Lung (tissue), 11 donors: ENCODE measurements at regions not wholly inside any gene's neighbourhood (a gene's known extent, or its start where the extent isn't known, plus 50 kb on each side); places are given as distances from the start of the nearest gene placed in this dataset.

Experiments used
- ATAC-seq: fragments of 200-7000 bp; cut with Tn5 transposase; one replicate; pipeline ENCODE4 v1.9.1; 2020; ENCODE audit warnings: moderate number of reproducible peaks; ENCODE audit not compliant: insufficient read depth, low FRiP score
- DNase-seq, 3 donors: peaks; one replicate each; pipeline ENCODE4 v3.0.0-alpha.2; 2013 to 2017
- H3K27ac ChIP-seq, 2 donors: one replicate each; pipeline ENCODE4 v1.5.1; 2013; ENCODE audit warnings: mild to moderate bottlenecking in 2 of 2, moderate library complexity in 2 of 2, control low read depth in 1 of 2, inconsistent platforms in 1 of 2, low read depth in 1 of 2, low read length in 1 of 2
- H3K27me3 ChIP-seq, 3 donors: one replicate each; pipeline ENCODE4 v1.5.1; 2013; ENCODE audit warnings: low read length in 2 of 3; ENCODE audit not compliant: control insufficient read depth in 3 of 3, insufficient read depth in 3 of 3
- H3K36me3 ChIP-seq, 4 donors: one replicate each; pipeline ENCODE4 v1.5.1; 2013; ENCODE audit warnings: low read length in 4 of 4, mild to moderate bottlenecking in 1 of 4, moderate library complexity in 1 of 4; ENCODE audit not compliant: control insufficient read depth in 4 of 4, insufficient read depth in 4 of 4
- H3K4me1 ChIP-seq, 5 donors: one replicate each; pipeline ENCODE4 v1.5.1; 2013; ENCODE audit warnings: low read length in 5 of 5, mild to moderate bottlenecking in 2 of 5, moderate library complexity in 1 of 5; ENCODE audit not compliant: control insufficient read depth in 5 of 5, insufficient read depth in 5 of 5
- H3K4me3 ChIP-seq: one replicate; pipeline ENCODE4 v1.5.1; 2013; ENCODE audit warnings: mild to moderate bottlenecking, control low read depth, moderate library complexity
- H3K9ac ChIP-seq, 2 donors: one replicate each; pipeline ENCODE4 v1.5.1; 2013; ENCODE audit warnings: low read length in 2 of 2, control low read depth in 1 of 2; ENCODE audit not compliant: insufficient read depth in 1 of 2
- H3K9me3 ChIP-seq, 4 donors: one replicate each; pipeline ENCODE4 v1.5.1; 2013; ENCODE audit warnings: low read length in 3 of 4, mild to moderate bottlenecking in 1 of 4, moderate library complexity in 1 of 4; ENCODE audit not compliant: control insufficient read depth in 4 of 4, insufficient read depth in 3 of 4
- CTCF ChIP-seq: IDR thresholded peaks from 2 replicates; pipeline ENCODE4 v1.5.1; 2012; ENCODE audit warnings: mild to moderate bottlenecking; ENCODE audit errors: control extremely low read depth, extremely low read depth
- WGBS, 2 donors: extraction: QIAGEN DNeasy Blood & Tissue Kit; methylation state at CpG; one replicate each; pipeline ENCODE4 v1.1.7; 2013; 5-methylcytosine and 5-hydroxymethylcytosine counted together
- donor health status: control.
- donor health status: control.
- donor health status: Bipolar disorder and iron deficiency.
- donor health status: healthy.
- donor health status: DM: yes; HTN: yes; CAD: no.

GRCh38 chr18:41881285-41881684, 73.7 kb upstream of the PIK3C3 start:
- ATAC-seq (no peak), DNase-seq (no peak)
- 84 to 86% methylated on average over 3 of the region's 3 CpGs for WGBS, 2 donors
- Histone ChIP-seq H3K9me3 (peaks cover 0 to 2% (median 0%) of the 10 kb centered on the region in 4 donors), H3K4me1 (peaks cover 0 to 7% (median 0%) of the 10 kb centered on the region in 5 donors), H3K27ac (no peak overlapping the region), H3K27me3 (no peaks in the 10 kb centered on the region), H3K9ac (no peak overlapping the region), H3K4me3 (no peak overlapping the region), H3K36me3 (no peaks in the 10 kb centered on the region)
- TF ChIP-seq CTCF: no peak

- no peak for ATAC-seq
- no peak for DNase-seq
- no peaks in the 10 kb centered on the region for H3K4me1 ChIP-seq
- H3K27ac ChIP-seq: no peak overlapping the region
- 75 to 81% methylated on average over 3 of the region's 3 CpGs for WGBS, 2 donors
- no peak overlapping the region for H3K9ac ChIP-seq
- peaks cover 0 to 2% (median 0%) of the 10 kb centered on the region in 4 donors for H3K9me3 ChIP-seq
- H3K36me3 ChIP-seq: no peaks in the 10 kb centered on the region
- H3K4me3 ChIP-seq: no peak overlapping the region
- H3K27me3 ChIP-seq: no peaks in the 10 kb centered on the region
- TF ChIP-seq CTCF: no peak
Measured at GRCh38 chr18:41879256-41879655, 75.8 kb upstream of the PIK3C3 start.

GRCh38 chr18:41875094-41875780, 79.8 kb upstream of the PIK3C3 start:
- no peaks in the 10 kb centered on the region for H3K27me3 ChIP-seq
- no peaks in the 10 kb centered on the region for H3K9me3 ChIP-seq
- H3K4me1 ChIP-seq: no peaks in the 10 kb centered on the region
- DNase-seq (no peak), ATAC-seq (no peak)
- H3K36me3 ChIP-seq: no peaks in the 10 kb centered on the region
- no peak overlapping the region for H3K27ac ChIP-seq
- 83 to 86% methylated on average over 3 of the region's 3 CpGs for WGBS, 2 donors
- H3K4me3 ChIP-seq: no peak overlapping the region
- no peak overlapping the region for H3K9ac ChIP-seq
- TF ChIP-seq CTCF: no peak

GRCh38 chr18:41873730-41874129, 81.3 kb upstream of the PIK3C3 start:
- H3K36me3 ChIP-seq: no peaks in the 10 kb centered on the region
- no peaks in the 10 kb centered on the region for H3K27me3 ChIP-seq
- TF ChIP-seq CTCF: no peak
- H3K9me3 ChIP-seq: no peaks in the 10 kb centered on the region
- ATAC-seq (no peak), DNase-seq (no peak)
- no peak overlapping the region for H3K9ac ChIP-seq
- no peak overlapping the region for H3K27ac ChIP-seq
- H3K4me3 ChIP-seq: no peak overlapping the region
- no peaks in the 10 kb centered on the region for H3K4me1 ChIP-seq
